ENCODE measurements at regions not wholly inside any gene's neighbourhood (a gene's known extent, or its start where the extent isn't known, plus 50 kb on each side); places are given as distances from the start of the nearest gene placed in this dataset.

- no peak overlapping the region for H3K27ac ChIP-seq (ENCODE audit: insufficient read depth, low read depth, low read length)
- no peaks in the 10 kb centered on the region for H3K36me3 ChIP-seq (ENCODE audit: control insufficient read depth in 2 of 2, extremely low read depth in 1 of 2, insufficient read depth in 2 of 2, low read length in 2 of 2)
- dilution Hi-C loops (cut with MboI; ENCODE audit: extremely low pct_ligation_motif_present, low sequenced_read_pairs) = no loop called here
- intact Hi-C loops (cut with micrococcal nuclease) = no loop called here
- no peak overlapping the region for H3K9ac ChIP-seq (replicated peaks; ENCODE audit: extremely low read depth, insufficient read depth, low read length)
- H4K20me1 ChIP-seq (replicated peaks; ENCODE audit: control insufficient read depth, extremely low read depth, insufficient read depth, low read length) = no peaks in the 10 kb centered on the region
- BruUV-seq (replicated peaks) = no TSS peak
- H3K79me2 ChIP-seq (ENCODE audit: control insufficient read depth, insufficient read depth, low read length) = no peaks in the 10 kb centered on the region
- no peaks in the 10 kb centered on the region for H3K27me3 ChIP-seq (ENCODE audit: control insufficient read depth in 2 of 2, insufficient read depth in 2 of 2, low read length in 2 of 2)
- DNase-seq (ENCODE audit: low read depth, low spot score) (no peak), FAIRE-seq (no peak)
- H2AFZ ChIP-seq (ENCODE audit: low read depth, low read length) = no peak overlapping the region
- no peak overlapping the region for H3K4me2 ChIP-seq (ENCODE audit: insufficient read depth, low read length)
- TF ChIP-seq POLR2A (IDR thresholded peaks at IDR 0.05; ENCODE audit: low read depth, low read length) (no peak), MYC (IDR thresholded peaks at IDR 0.05; ENCODE audit: low read depth, low read length) (no peak), POLR2AphosphoS5 (IDR thresholded peaks at IDR 0.05; ENCODE audit: insufficient read depth, low read depth, low read length) (no peak), JUN (IDR thresholded peaks at IDR 0.05; ENCODE audit: borderline replicate concordance, insufficient read depth, insufficient read length, low read depth) (no peak)
- no peaks in the 10 kb centered on the region for H3K4me1 ChIP-seq (ENCODE audit: control insufficient read depth, extremely low read depth, insufficient read depth, low read length)
- POLR2A ChIA-PET = no interaction called here
- no peaks in the 10 kb centered on the region for H3K9me3 ChIP-seq (replicated peaks; ENCODE audit: control insufficient read depth, insufficient read depth, low read length)
- H3K9me1 ChIP-seq (replicated peaks; ENCODE audit: control insufficient read depth, extremely low read depth, insufficient read depth, low read length) = no peaks in the 10 kb centered on the region
- no peak overlapping the region for H3K4me3 ChIP-seq (replicated peaks in 1 of 3; ENCODE audit: insufficient read depth in 1 of 3, low read depth in 1 of 3, low read length in 3 of 3)
- CTCF ChIA-PET = no interaction called here
These were observed 190.8 kb upstream of the CNTN5 start for GRCh38 chr11:98829971-98830370.

GRCh38 chr11:98834776-98835175 lies 186.0 kb upstream of the CNTN5 start:
- H3K4me3 ChIP-seq (replicated peaks in 1 of 3; ENCODE audit: insufficient read depth in 1 of 3, low read depth in 1 of 3, low read length in 3 of 3) = no peak overlapping the region
- H2AFZ ChIP-seq (ENCODE audit: low read depth, low read length) = no peak overlapping the region
- dilution Hi-C loops (cut with MboI; ENCODE audit: extremely low pct_ligation_motif_present, low sequenced_read_pairs) = no loop called here
- H3K9ac ChIP-seq (replicated peaks; ENCODE audit: extremely low read depth, insufficient read depth, low read length) = no peak overlapping the region
- FAIRE-seq (no peak), DNase-seq (ENCODE audit: low read depth, low spot score) (no peak)
- H3K27ac ChIP-seq (ENCODE audit: insufficient read depth, low read depth, low read length) = no peak overlapping the region
- H3K4me2 ChIP-seq (ENCODE audit: insufficient read depth, low read length) = no peak overlapping the region
- POLR2A ChIA-PET = no interaction called here
- no peaks in the 10 kb centered on the region for H3K36me3 ChIP-seq (ENCODE audit: control insufficient read depth in 2 of 2, extremely low read depth in 1 of 2, insufficient read depth in 2 of 2, low read length in 2 of 2)
- H3K79me2 ChIP-seq (ENCODE audit: control insufficient read depth, insufficient read depth, low read length) = no peaks in the 10 kb centered on the region
- intact Hi-C loops (cut with micrococcal nuclease) = no loop called here
- H3K27me3 ChIP-seq (ENCODE audit: control insufficient read depth in 2 of 2, insufficient read depth in 2 of 2, low read length in 2 of 2) = no peaks in the 10 kb centered on the region
- TF ChIP-seq POLR2AphosphoS5 (IDR thresholded peaks at IDR 0.05; ENCODE audit: insufficient read depth, low read depth, low read length) (no peak), MAX (IDR thresholded peaks at IDR 0.05; ENCODE audit: insufficient read depth, insufficient read length) (no peak)
- no peaks in the 10 kb centered on the region for H4K20me1 ChIP-seq (replicated peaks; ENCODE audit: control insufficient read depth, extremely low read depth, insufficient read depth, low read length)
- no TSS peak for BruUV-seq (replicated peaks)
- H3K9me1 ChIP-seq (replicated peaks; ENCODE audit: control insufficient read depth, extremely low read depth, insufficient read depth, low read length) = no peaks in the 10 kb centered on the region
- H3K4me1 ChIP-seq (ENCODE audit: control insufficient read depth, extremely low read depth, insufficient read depth, low read length) = no peaks in the 10 kb centered on the region
- CTCF ChIA-PET = no interaction called here
- no peaks in the 10 kb centered on the region for H3K9me3 ChIP-seq (replicated peaks; ENCODE audit: control insufficient read depth, insufficient read depth, low read length)

All from endothelial cell of umbilical vein (primary cell).